ENCODE measurements at regions not wholly inside any gene's neighbourhood (a gene's known extent, or its start where the extent isn't known, plus 50 kb on each side); places are given as distances from the start of the nearest gene placed in this dataset.

DNA sequence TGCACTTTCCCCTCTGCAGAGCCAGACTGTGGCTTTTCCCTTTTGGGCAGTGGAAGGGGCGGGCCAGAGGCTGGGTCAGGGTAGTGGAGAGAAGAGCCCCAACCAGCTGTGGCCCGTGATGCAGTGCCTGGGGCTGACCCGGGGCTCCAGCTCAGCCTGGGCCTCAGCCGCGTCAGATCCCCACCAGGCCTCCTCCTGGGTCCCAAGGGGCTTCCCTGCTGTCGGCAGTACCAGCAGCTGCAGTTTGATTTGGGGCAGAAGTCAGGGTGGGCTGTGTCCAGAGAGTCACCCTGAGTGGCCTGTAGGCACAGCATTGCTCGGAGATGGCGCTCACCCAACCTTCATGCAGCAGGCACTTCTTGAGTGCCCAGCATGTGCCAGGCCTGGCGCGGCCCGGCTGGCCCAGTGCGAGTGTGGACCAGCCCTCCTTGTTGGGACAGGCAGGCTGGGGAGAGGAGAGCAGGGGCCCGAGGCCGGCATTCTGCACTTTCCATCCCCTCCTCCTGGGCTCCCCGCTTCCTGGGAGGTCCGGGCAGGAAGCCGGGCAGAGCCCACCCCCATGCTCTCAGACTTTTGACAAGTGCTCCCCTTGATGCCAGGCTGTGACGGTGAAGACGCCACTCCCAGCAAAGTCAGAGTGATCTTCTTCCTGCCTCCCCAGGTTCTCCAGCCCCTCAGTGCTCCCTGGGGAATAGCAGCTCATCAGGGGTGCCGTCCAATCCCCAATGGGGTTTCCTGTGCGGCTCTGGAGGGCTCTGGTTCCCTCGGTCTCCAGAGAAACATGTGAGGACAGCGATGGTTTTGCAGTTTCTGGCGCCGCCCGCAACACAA lies 88.3 kb upstream of the COL5A1 start (continued):
- TF ChIP-seq, protein P1, sequence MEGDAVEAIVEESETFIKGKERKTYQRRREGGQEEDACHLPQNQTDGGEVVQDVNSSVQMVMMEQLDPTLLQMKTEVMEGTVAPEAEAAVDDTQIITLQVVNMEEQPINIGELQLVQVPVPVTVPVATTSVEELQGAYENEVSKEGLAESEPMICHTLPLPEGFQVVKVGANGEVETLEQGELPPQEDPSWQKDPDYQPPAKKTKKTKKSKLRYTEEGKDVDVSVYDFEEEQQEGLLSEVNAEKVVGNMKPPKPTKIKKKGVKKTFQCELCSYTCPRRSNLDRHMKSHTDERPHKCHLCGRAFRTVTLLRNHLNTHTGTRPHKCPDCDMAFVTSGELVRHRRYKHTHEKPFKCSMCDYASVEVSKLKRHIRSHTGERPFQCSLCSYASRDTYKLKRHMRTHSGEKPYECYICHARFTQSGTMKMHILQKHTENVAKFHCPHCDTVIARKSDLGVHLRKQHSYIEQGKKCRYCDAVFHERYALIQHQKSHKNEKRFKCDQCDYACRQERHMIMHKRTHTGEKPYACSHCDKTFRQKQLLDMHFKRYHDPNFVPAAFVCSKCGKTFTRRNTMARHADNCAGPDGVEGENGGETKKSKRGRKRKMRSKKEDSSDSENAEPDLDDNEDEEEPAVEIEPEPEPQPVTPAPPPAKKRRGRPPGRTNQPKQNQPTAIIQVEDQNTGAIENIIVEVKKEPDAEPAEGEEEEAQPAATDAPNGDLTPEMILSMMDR (conservative IDR thresholded peaks at IDR 0.05; ENCODE audit: low read depth, low read length) = no peak
- TF ChIP-seq, protein P2, sequence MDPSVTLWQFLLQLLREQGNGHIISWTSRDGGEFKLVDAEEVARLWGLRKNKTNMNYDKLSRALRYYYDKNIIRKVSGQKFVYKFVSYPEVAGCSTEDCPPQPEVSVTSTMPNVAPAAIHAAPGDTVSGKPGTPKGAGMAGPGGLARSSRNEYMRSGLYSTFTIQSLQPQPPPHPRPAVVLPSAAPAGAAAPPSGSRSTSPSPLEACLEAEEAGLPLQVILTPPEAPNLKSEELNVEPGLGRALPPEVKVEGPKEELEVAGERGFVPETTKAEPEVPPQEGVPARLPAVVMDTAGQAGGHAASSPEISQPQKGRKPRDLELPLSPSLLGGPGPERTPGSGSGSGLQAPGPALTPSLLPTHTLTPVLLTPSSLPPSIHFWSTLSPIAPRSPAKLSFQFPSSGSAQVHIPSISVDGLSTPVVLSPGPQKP (IDR thresholded peaks at IDR 0.05; ENCODE audit: borderline replicate concordance, low read depth, low read length) = no peak

Data from IMR-90 (cell line).